ENCODE measurements at regions not wholly inside any gene's neighbourhood (a gene's known extent, or its start where the extent isn't known, plus 50 kb on each side); places are given as distances from the start of the nearest gene placed in this dataset.

GRCh38 chr15:70443486-70444273 is 319.7 kb downstream of the UACA start:
- no peak for DNase-seq (ENCODE audit: low spot score)

DNA sequence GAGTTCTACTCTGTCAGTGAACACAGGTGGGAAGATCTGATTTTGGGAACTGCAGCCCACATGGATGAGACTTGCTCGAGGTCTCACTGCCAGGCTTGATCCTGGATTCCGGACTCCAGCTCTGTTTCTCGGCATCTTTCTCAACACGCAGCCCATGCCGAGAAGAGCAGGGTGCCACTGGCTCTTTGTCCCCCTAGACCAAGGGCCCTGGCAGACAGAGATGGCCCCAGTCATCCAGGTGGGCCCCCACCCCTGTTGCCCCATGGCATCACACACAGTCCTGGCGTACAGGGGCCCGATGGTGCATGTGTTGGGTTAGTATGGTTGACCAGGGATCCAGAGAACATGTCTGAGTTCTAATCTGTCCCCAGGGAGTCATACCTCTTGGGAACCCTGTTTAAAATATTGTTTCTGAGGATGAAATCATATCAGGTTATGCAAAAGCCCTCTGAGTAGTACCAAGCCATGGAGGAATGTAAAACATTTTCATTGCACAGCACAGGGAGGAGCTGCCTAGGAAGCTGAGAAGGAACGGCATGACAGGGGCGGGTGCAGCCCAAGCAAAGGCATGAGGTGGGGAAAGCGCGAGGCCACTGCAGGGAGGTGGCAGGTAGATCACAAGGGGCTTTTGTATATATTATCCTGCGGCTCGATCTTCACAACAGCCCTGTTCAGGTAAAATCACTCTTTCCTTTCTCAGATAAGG is 320.6 kb downstream of the UACA start:
- DNase-seq (ENCODE audit: low spot score): no peak

DNA sequence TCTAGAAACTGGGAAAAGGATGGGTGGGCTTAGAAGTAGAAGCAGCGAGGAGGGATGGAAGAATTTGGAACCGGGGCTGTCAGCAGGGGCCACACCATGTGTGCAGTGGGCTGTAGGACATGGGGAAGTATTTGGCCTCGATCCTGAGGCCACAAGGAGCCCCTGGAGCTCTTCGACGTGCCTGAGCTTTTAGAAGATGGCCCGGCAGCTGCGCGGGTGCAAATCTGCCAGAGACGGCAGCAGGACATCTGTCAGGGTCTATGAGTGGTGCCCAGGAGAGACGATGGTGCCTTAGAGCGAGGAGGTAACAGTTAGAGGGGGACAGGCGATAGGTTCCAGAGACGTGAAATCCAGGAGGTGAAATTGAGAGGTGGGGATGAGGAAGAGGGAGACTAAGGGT is 321.1 kb downstream of the UACA start:
- no peak for DNase-seq (ENCODE audit: low spot score)

DNA sequence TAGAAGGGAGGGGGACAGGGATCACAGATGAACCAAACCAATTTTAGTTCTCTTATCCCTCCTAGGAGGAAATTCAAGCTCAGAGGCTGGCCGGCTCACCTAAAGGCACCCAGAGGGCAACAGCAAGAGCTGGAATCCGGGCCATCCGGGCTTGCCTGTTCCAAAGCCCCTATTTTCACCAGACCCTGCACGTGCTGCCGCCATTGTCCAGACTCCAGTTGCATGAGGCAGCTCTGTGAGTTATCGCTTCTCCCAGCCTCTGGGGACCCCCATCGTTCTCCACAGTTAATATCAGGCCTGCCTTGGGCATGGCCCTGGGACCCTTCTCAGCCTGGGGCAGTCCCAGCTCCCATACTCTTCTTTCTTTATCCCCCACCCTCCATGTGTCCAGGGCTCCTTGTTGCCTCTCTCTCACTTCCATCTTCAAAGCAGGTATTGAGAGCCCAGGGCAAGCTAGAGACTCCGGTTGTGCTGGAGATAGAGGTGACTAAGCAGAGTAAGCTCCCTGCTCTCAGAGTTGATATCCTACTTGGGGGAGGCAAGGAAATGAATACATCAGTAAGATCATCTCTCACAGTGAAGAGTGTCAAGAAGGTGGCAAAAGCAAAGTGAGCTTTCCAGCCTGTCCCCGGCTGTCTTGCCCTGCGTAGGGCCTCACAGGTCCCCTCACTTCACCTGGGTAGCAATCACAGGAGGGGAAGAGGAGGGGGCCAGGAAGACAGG is 322.8 kb downstream of the UACA start:
- no peak for DNase-seq (ENCODE audit: low spot score)

GRCh38 chr15:70439880-70440279 is 323.5 kb downstream of the UACA start:
- no peak for DNase-seq (ENCODE audit: low spot score)

DNA sequence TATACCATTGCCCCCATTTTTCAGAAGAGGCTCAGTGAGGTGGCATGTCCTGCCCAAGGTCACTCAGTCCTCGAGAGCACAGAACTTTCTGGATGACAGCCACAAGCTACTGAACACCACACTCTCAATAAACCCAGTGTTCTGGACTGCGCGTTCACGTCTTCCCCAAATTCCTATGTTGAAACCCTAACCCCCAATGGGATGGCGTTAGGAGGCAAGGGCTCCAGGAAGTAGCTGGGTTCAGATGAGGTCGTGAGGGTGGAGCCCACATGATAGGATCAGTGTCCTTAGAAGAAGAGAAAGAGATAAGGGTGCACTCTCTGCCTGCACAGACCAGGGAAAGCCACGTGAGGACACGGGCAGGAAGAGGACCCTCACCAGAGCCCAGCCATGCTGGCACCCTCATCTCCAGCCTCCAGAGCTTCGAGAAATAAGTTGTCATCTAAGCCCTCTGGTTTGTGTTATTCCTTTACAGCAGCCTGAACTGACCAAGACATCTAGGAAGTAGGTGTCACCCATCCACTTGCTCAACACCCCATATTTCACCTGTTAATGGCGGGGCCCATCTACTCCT is 324.0 kb downstream of the UACA start:
- DNase-seq (ENCODE audit: low spot score): no peak

DNA sequence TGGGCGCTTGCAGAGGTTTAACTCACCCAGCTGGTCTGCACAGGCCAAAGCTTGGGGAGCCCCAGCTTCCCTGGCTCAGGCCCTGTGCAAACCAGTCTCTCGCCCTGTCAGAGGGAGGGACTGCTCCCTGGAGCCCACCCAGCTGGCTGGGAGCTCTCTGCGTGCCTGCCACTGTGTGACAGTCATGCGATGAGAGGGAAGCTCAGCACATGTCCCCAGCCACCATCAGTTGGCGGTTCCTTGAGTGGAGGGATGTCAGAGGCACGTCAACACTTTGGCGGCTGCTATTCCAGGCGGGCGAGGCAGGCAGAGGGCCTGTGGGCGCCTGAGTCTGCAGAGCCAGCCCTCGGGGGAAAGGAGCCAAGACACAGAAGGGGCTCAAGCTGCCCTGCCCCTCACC is 324.6 kb downstream of the UACA start:
- no peak for DNase-seq (ENCODE audit: low spot score)

DNA sequence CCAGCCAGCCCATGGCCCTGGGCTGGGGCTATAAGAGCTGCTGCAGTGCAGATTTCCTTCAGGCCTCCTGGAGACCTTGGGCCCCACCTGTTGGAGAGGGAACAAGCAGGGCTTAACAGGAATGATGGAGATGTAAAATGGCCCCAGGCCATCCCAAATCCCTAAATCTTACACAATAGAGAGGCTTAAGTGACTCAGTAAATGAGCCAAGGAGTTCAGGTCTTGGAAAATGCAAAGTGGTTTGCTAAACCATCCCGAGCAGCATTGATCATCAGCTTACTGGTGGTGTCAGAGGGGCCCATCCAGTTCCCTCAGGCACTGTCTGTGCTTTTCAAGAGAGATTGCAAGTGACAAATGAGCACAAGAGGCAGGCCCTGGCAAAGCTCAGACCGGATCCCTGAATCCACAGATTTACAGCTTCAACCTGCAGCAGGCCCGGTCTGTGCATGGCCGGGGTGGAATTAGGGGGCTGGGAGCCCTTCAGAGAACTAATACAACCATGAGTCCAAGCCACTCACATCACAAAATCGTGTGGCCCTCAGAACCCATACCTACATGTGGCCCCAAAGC is 325.4 kb downstream of the UACA start:
- no peak for DNase-seq (ENCODE audit: low spot score)

DNA sequence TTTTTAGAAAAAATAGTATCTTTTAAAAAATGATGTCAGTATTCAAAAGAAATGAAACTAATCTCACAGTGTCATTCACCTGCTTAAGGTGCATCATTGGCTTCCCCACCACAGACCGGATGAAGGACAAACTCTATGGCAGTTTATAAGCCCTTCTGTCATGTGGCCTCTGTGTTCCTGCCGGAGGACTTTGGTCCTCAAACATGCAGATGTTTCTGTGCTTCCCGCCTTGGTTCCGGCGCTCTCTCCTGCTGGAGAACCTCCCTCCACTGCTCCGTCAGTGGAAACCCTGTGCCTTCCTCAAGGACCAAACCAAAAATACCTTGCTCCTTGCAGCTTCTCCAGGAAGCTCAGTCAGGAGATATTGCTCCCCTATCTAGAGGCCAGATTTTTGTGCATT is 326.3 kb downstream of the UACA start:
- no peak for DNase-seq (ENCODE audit: low spot score)

- no peak for DNase-seq (ENCODE audit: low spot score)
Measured at GRCh38 chr15:70436428-70436827, 326.9 kb downstream of the UACA start.

GRCh38 chr15:70435872-70436271 is 327.5 kb downstream of the UACA start:
- DNase-seq (ENCODE audit: low spot score): no peak

GRCh38 chr15:70435369-70435768 is 328.0 kb downstream of the UACA start:
- DNase-seq (ENCODE audit: low spot score): no peak

DNA sequence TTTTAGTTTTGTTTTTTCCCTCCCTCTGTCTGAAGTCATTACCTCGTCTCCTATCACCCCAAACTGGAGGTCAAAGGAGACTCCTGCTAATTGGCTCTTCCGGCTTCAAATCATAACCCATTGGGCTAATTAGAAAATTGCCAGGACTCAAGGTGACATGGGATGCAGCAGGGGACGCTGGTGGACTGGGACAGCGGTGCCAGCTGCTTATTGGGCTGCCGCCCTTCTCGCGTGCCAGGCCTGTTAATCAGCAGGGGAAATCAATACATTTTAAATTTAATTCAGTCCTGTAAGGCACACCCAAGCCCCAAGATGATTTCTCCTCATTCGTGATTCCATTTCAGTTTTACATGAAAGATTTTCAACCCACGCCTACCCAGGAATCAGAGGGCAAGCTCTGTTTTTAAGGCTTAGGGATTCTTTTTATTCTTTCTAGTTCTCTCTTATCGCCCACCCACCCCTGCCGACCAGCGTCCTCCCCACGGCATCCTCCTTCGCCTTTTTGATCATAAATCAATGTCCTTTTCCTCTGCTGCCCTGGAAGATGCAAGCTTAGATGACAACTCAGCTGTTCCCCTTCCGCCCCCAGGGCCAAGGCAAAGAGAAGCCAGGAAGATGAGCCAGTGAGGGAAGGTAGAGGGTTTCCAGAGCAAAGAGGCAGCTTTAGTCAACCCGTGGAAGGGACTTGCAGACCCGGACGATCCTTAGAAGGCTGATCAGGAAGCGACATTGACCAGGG is 329.6 kb downstream of the UACA start:
- DNase-seq (ENCODE audit: low spot score): no peak

GRCh38 chr15:70432924-70433495 is 330.3 kb downstream of the UACA start:
- DNase-seq (ENCODE audit: low spot score): no peak

DNA sequence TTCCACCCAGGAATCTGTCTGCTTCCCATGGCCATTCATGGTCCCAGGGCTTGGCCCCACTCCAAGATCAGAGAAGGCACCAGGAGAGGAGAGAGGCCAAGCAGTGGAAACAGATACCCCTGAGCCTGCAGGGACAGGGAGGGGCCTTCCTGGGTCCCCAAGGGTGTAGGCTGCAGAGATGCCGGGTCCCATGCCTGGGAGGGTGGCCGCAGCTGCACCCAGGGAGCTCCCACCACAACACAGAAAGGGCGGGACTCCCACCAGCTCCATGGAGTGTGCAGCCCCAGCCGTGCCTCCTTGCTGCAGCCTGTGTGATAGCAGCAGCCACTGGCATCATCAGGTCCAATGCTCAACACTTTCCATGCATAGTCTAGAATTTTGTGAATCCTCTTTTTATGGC is 331.5 kb downstream of the UACA start:
- no peak for DNase-seq (ENCODE audit: low spot score)

DNA sequence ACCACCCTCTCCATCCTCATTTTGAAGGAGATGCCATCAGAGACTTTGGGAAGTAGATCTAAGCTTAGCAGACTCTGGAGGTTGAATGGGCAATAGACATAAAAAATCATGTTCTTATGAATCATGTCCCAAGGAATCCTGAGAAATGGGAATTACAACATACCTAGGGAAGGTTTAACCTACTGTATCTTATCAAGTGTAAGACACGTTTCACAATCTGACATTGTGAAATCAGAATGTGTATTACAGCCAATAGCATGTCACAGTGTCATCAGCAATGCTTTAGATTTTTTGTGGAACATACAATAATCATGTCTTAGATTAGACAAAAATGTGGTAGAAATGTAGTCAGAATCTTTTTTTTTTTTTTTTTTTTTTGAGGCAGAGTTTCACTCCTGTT is 332.4 kb upstream of the TLE3 start:
- no peak for DNase-seq (ENCODE audit: low spot score)

DNA sequence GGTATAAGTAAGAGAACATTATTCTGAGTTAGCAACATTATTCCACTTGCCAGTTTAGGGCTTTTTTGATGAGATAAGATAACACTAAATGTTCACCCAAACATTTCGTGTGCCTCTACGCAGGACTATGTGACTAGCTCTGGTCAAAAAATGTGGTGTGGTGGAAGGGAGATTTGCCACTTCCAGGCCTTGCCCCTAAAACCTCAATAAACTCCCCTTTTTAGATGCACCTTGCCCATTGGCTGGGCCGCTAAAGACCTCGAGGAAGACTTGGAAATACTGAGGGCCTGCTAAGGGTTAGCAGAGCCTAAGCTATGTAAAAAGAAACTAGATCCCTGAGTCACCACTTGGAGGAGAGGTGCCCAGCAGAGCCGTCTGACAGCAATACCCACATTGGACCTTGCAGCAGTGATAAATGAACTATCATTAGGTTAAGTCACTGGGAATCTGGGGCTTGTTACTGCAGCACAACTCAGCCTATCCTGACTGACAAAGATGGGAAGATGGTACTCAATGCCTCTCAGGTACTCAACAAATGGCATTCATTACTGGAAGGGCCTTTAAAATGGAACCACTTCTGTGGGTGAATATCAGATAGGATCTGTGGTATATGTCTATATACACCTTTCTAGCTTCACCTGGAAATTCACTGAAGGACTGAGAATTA is 331.5 kb upstream of the TLE3 start:
- no peak for DNase-seq (ENCODE audit: low spot score)

DNA sequence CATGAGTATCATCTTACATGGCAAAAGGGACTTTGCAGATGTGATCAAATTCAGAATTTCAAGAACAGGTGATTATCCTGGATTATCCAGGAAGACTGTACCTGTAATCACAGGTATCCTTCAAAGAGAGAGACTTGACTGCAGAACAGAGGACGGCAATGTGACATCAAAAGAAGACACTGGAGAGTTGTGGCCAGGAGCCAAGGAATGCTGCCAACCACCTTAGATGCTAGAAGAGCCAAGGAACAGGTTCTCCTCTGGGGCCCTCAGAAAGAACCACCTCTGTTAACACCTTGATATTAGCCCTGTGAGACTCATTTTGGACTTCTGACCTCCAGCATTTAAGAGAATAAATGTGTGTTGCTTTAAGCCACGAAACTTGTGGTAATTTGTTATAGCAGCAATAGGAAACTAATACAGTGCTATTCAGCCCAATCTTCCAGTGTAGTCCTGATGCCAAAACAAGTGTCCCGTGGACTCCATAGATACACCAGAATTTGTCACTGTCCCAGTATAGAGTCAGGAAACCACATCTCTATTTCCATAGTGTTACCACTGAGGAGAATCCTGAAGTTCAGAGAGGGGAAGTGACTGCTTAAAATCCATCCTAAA is 330.6 kb upstream of the TLE3 start:
- no peak for DNase-seq (ENCODE audit: low spot score)

DNA sequence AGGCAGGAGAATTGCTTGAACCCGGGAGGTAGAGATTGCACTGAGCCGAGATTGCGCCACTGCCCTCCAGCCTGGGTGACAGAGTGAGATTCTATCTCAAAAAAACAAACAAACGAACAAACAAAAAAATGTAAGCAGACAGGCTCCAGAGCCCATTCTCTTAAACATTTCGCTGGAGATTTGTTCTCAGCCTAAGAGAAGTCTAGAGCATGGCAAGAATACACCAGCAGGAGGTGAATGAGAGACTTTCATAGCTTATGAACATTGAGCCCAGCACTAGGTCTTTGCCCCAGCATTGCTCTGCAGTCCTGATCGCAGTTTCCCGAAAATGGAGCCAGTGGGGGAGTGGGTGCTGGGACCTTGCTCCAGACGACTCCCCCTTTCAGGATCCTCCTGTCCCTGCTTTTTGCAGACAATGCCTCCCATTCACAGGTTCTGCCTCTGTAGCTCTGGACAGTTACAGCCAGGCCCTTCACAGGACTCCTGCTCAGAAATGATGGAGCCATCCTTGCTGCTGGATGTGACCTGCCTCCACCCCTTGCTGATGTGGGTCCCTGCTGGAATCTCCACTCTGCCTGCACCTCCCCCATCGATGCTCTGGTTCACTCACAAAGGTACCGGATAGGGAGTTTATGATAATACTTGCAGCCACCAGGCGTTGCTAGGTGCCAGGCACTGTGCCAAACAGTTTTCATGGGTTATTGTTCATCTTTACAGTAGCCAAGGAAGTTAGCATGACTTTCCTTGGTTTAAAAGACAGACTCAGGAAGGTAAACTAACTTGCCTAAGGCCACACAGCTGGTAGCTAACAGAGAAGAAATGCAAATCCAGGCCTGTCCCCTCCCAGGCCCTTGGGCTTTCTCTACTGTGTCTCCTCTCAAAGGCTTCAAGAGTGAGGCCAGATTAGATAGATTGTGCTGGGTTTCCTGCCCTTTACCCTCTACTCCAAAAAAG is 329.7 kb upstream of the TLE3 start:
- DNase-seq (ENCODE audit: low spot score): no peak

Measured in AG20443 (cell line).